DOHH2 (cell line): ENCODE measurements at regions not wholly inside any gene's neighbourhood (a gene's known extent, or its start where the extent isn't known, plus 50 kb on each side); places are given as distances from the start of the nearest gene placed in this dataset.

Experiments used
- EZH2phosphoT487 ChIP-seq: fragments of 200-600 bp; sonication (generic); IDR thresholded peaks from 2 replicates; pipeline ENCODE4 v1.6.1; 2017; ENCODE audit warnings: borderline replicate concordance, mild to moderate bottlenecking, antibody characterized with exemption, low read length, moderate library complexity, mixed read lengths
- TF ChIP-seq, protein P1 (sequence below): fragments of 200-600 bp; sonication (generic); IDR thresholded peaks from one replicate; pipeline ENCODE4 v1.5.1; 2014; ENCODE audit warnings: antibody characterized with exemption, mild to moderate bottlenecking, low read depth, low read length; ENCODE audit not compliant: poor library complexity, severe bottlenecking

DNA sequence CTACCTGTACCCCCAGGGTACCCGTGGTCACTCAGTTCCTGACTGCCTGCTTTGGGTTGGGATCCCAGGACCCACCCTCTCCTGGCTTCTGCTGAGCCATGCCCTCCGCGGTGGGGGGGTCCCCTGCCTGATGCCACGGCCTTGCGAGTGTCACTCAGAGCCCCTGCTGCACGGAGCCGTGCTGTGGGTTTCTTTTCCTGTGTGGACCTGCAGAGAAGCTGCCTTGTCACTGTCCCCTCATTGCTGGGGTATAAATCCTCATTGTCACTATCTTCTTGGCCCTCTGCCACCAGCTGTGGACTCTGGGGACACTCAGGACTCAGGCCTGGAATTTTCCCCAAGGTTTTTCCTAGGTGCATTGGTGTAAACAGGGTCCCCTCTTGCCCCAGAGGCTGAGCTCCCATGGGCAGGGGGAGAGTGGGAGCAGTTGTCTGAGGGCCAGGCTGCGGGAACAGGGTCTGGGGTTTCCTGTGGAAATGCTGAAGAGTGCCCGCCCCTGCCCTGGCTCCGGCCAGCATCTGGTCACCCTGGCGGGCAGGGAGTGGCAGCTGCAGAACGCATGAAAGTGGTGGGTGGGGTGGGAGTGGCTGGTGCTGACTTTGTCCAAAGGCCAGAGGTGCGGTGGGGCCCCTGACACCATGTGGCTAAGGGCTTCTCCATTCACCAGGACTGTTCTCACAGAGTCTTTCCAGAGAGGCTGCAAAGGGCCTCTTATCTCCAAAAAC lies 191.7 kb downstream of the GOLGA6L6 start:
- TF ChIP-seq EZH2phosphoT487: no peak
- TF ChIP-seq, protein P1, sequence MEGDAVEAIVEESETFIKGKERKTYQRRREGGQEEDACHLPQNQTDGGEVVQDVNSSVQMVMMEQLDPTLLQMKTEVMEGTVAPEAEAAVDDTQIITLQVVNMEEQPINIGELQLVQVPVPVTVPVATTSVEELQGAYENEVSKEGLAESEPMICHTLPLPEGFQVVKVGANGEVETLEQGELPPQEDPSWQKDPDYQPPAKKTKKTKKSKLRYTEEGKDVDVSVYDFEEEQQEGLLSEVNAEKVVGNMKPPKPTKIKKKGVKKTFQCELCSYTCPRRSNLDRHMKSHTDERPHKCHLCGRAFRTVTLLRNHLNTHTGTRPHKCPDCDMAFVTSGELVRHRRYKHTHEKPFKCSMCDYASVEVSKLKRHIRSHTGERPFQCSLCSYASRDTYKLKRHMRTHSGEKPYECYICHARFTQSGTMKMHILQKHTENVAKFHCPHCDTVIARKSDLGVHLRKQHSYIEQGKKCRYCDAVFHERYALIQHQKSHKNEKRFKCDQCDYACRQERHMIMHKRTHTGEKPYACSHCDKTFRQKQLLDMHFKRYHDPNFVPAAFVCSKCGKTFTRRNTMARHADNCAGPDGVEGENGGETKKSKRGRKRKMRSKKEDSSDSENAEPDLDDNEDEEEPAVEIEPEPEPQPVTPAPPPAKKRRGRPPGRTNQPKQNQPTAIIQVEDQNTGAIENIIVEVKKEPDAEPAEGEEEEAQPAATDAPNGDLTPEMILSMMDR: no peak
